ENCODE measurements at regions not wholly inside any gene's neighbourhood (a gene's known extent, or its start where the extent isn't known, plus 50 kb on each side); places are given as distances from the start of the nearest gene placed in this dataset.
"Not testable (repeated sequence)": the region's sequence is repeated elsewhere in the genome, so short reads cannot be mapped to it uniquely, and the experiment has no call there.

- no peak for DNase-seq
Observed at GRCh38 chr22:26937213-26937612, 279.8 kb downstream of the MIAT start.

GRCh38 chr22:26939466-26939865 lies 282.1 kb downstream of the MIAT start:
- no peak for DNase-seq

DNA sequence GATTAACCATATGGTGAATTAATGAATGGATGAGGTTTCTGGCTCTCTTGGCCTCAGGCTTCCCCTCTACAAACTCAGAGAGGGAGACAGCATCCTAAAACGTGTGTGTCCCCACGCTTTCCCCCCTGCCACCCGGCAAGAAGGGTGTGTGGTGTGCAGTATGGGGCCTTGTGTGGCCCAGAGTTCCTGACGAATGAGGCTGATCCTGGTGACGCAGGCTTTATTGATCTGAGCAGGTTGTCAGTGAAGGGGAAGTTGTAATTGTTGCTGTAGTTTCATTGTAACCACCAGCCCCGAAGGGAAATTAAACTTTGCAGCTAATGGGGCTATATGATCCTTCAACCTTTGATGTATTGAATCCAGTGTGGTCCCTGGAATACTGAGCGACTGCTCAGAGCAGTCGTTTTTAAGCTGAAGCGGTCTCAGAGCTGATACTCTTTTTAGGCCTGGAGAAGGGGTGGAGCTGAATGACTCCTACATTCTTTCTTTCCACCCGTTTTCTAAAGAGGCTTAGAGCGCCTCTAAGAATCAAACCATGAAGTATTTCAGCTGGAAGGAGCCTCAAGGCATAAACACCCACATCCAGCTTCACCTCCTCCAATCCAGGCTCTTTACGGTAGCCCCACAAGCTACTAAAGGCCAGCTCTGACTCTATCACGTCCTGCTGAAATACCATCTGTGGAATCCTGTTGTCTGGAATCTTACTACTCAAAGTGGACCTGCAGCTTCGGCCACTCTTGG lies 284.7 kb downstream of the MIAT start:
- DNase-seq = no peak

- DNase-seq = no peak
Observed at GRCh38 chr22:26942637-26942957, 285.2 kb downstream of the MIAT start.

- no peak for DNase-seq
Observed at GRCh38 chr22:26945565-26945964, 288.2 kb downstream of the MIAT start.

GRCh38 chr22:26949193-26949592 lies 291.8 kb downstream of the MIAT start:
- DNase-seq = no peak

- not testable (repeated sequence) for DNase-seq
Observed at GRCh38 chr22:26951139-26951538, 293.8 kb downstream of the MIAT start.

- DNase-seq = no peak
Observed at GRCh38 chr22:26952004-26952403, 294.6 kb downstream of the MIAT start.

DNA sequence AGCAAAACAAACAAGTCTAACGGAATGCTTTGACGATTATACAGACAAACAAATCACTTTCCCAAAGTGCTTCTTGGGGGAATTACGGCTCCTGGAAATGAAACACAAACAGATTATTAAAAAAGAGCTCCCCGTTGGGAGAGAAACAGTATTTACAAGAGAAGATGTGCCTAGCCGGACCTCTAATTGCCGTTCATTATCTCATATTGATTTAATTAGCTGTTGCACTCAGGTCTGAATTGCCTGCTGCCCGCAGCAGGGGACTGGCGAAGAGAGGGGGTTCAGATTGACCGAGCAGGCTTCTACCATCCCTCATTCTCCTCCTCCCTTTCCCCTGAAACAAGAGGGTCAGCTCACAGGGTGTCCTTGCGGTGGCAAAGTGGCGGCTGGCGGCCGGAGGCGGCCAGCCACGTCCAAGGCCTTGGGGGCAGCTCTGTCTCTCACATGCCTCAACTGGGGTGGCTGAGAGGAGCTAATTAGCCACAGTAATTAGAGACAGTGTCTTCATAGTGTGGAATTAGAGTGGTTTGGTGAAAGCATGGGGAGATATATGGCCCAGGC lies 295.1 kb downstream of the MIAT start:
- no peak for DNase-seq

DNA sequence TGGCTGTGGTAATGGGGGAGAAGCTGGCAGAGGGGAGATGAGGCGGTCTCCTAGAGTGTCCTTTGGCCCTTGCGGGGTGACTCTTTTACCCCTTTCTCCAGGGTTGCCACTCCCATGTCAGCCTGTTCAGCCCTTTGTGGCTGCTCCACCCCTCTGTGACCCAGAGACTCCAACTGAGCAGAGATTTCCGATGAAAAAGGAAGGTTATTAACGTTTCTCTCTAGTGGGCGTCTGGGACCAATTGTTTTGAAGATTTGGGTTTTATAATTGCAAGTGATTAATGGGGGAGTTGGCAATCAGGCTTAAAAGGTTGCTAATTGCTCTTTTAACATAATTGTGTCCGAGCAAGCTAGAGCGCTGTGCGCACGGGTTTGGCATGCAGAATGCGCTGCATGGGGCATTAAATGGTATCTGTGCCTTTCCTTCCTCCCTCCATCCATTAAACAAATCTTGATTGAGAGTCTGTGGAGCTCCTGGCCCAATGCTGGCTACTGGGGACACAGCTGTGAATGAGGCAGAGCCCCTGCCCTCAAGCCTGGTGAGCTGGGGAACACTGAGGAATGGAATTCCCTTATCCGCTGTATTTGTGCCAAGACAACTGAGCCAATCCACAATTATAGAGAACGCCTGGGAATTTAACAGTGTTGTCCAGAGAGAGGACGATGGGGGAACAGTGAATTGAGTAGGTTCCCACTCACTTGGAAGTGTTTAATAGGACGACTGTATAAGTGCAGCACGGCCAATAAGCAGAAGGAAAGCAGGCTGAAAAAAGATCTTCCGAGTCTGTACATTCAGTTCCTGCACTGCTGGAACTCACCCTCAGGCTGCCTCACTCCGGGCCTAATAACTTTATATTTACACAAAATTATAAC lies 295.9 kb downstream of the MIAT start:
- DNase-seq = no peak

GRCh38 chr22:26956371-26956770 lies 299.0 kb downstream of the MIAT start:
- no peak for DNase-seq

DNA sequence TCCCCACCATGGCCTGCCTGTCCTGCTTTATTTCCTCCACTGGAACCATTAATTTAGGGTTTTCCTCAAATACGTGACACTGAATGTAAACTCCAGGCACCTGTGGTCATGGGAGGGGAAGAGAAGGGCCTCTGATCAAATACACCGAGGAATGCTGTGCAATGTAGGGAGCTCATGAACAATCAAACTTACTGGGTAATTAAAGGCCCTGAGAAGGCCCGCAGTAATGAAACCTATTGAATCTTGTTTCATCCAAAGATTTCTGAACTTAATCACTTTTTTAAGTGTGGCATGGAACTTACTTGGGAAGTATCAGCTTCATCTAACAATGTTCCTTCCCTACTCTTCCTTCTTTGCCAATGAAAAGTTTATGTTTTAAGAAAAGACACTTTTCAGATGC lies 299.8 kb downstream of the MIAT start:
- no peak for DNase-seq

- DNase-seq = no peak
Observed at GRCh38 chr22:26957897-26958296, 300.5 kb downstream of the MIAT start.

DNA sequence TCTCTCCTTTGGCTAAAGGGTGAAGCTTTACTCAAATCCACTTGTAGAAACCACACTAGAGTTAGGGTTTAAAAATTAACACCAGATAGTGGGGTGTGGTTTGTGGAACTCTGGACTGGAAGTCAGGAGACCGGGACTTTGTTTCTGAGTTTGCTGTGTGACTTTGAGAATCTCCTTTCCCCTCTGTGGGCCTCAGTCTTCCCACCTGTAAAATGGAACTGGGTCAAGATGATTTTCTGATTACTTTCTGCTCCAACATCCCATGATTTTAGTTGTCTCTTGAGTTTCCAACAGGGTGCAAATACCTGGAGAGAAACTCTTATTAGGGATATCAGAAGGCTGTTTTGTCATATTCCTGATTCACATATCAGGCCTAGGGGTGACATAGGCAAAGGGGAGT lies 301.0 kb downstream of the MIAT start:
- DNase-seq = no peak

GRCh38 chr22:26964642-26965041 lies 307.3 kb downstream of the MIAT start:
- no peak for DNase-seq

GRCh38 chr22:26967282-26967681 lies 309.9 kb downstream of the MIAT start:
- DNase-seq = no peak

GRCh38 chr22:26968859-26969523 lies 311.6 kb downstream of the MIAT start:
- DNase-seq = no peak

GRCh38 chr22:26970809-26971394 lies 313.5 kb downstream of the MIAT start:
- no peak for DNase-seq

DNA sequence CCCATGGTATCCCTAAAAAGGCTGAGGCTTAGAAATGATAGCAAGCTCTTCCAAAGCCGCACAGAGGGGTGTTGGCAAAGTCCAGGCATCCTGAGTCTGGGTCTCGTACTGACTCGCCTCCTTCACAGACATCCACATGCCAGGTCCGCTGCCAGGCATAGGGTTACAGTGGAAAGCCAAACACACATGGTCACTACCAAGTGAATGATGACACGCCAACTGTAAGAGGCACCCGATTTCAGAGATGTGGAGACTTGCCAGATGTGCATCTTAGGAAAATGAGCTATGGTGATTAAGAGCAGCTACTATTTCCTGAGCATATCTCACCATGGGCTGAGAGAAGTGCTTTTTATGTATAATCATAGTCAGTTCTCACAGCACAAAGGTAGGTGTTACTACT lies 314.9 kb downstream of the MIAT start:
- no peak for DNase-seq

- not testable (repeated sequence) for DNase-seq
Observed at GRCh38 chr22:26972915-26973314, 315.5 kb downstream of the MIAT start.

DNA sequence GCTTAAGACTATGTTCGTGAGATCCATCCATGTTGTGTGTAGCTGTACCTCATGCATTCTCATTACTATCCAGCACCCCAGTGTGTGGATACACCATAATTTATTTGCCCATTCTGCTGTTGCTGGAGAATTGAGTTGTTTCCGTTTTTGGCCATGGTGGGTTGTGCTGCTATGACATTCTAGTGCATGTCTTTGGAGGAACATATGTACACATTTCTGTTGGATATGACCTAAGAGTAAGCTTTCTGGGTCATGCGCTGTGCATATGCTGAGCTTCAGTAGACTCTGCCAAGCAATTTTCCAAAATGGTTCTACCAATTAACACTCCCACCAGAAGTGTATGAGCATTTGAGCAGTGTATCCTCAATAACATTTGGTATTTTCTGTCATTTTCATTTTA lies 316.6 kb downstream of the MIAT start:
- no peak for DNase-seq

DNA sequence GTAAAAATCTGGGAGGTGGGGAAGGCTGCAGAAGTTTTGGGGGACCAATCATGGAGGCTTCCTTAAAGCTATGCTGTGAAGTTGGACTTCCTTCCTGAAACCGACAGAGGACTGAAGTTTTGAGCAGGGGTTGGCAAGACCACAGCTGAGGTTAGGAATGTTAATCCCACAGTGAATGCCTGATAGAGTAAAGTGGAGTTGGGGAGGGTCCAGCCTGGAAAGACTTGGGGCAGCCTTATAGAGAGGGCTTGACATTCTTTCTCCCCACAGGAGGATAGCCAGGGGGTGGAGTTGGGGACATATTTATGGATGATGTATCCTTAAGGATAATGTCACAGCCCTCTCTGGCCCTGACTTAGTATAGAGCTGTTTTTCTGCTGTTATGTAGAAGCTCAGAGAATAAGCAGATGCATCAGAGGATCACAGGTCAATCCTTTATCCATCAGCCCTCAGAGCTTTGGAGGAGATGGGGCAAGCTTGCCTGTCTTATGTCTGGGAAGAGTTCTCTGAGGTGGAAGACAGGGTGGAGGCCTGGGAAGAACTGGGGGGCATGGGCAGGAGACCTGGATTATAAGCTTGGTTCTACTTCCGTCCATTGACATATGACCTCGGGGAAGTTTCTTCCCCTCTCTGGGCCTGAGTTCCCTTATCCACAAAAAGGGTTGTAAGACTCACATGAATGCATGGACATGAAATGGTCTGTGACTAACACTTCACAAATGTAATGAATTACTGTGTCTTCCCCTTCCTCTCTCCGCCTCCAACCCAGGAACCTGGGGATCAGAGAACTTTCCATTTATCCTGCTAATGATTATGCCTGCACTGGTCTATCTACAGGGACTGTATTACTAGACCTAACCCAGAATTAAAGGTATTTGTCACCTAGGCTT lies 317.8 kb downstream of the MIAT start:
- DNase-seq = no peak
